HK-2 (cell line): ENCODE measurements at regions not wholly inside any gene's neighbourhood (a gene's known extent, or its start where the extent isn't known, plus 50 kb on each side); places are given as distances from the start of the nearest gene placed in this dataset.
"Not testable (repeated sequence)": the region's sequence is repeated elsewhere in the genome, so short reads cannot be mapped to it uniquely, and the experiment has no call there.

Source experiments
- DNase-seq: peaks from one replicate; pipeline ENCODE4 v3.0.0-alpha.2; 2018; ENCODE audit not compliant: unreplicated experiment

GRCh38 chr16:79407461-79408135, 192.9 kb downstream of the MAF start:
- no peak for DNase-seq

- no peak for DNase-seq
Measured at GRCh38 chr16:79407005-79407404, 193.5 kb downstream of the MAF start.

- DNase-seq, result no peak
Measured at GRCh38 chr16:79404571-79404970, 196.0 kb downstream of the MAF start.

- DNase-seq, result no peak
Measured at GRCh38 chr16:79403534-79403933, 197.0 kb downstream of the MAF start.

GRCh38 chr16:79402920-79403319, 197.6 kb downstream of the MAF start:
- DNase-seq, result no peak

- peak; percentile 16 for DNase-seq
Measured at GRCh38 chr16:79402356-79402755, 198.2 kb downstream of the MAF start.

- no peak for DNase-seq
Measured at GRCh38 chr16:79401782-79402181, 198.8 kb downstream of the MAF start.

GRCh38 chr16:79401157-79401556, 199.4 kb downstream of the MAF start:
- no peak for DNase-seq

GRCh38 chr16:79400462-79401149, 199.9 kb downstream of the MAF start:
- no peak for DNase-seq

GRCh38 chr16:79395591-79395990, 204.9 kb downstream of the MAF start:
- no peak for DNase-seq

GRCh38 chr16:79394206-79394605, 206.3 kb downstream of the MAF start:
- no peak for DNase-seq

GRCh38 chr16:79393564-79393963, 207.0 kb downstream of the MAF start:
- DNase-seq, result no peak

- no peak for DNase-seq
Measured at GRCh38 chr16:79393127-79393526, 207.4 kb downstream of the MAF start.

GRCh38 chr16:79392081-79392480, 208.5 kb downstream of the MAF start:
- no peak for DNase-seq

GRCh38 chr16:79391395-79391794, 209.1 kb downstream of the MAF start:
- DNase-seq, result no peak

- DNase-seq, result no peak
Measured at GRCh38 chr16:79390481-79391051, 210.0 kb downstream of the MAF start.

GRCh38 chr16:79388396-79388795, 212.1 kb downstream of the MAF start:
- DNase-seq, result no peak

GRCh38 chr16:79386299-79386698, 214.2 kb downstream of the MAF start:
- no peak for DNase-seq

- no peak for DNase-seq
Measured at GRCh38 chr16:79381603-79382042, 218.9 kb downstream of the MAF start.

- DNase-seq, result no peak
Measured at GRCh38 chr16:79380995-79381602, 219.4 kb downstream of the MAF start.

- DNase-seq, result no peak
Measured at GRCh38 chr16:79379095-79379494, 221.4 kb downstream of the MAF start.

- not testable (repeated sequence) for DNase-seq
Measured at GRCh38 chr16:79377082-79377481, 223.5 kb downstream of the MAF start.

- no peak for DNase-seq
Measured at GRCh38 chr16:79375351-79375750, 225.2 kb downstream of the MAF start.
